B cell (primary cell): ENCODE measurements at regions not wholly inside any gene's neighbourhood (a gene's known extent, or its start where the extent isn't known, plus 50 kb on each side); places are given as distances from the start of the nearest gene placed in this dataset.

Experiments
- ATAC-seq: fragments of 200-7000 bp; cut with Tn5 transposase; one replicate; pipeline ENCODE4 v1.10.0; 2021; ENCODE audit warnings: low read depth, mild to moderate bottlenecking, moderate number of reproducible peaks, moderate library complexity
- CTCF ChIA-PET: fragments of 350-600 bp; sonication (Branson Sonifier 250); formaldehyde crosslinking; loops from one replicate; lab custom pipeline; 2021; ENCODE audit warnings: antibody characterized with exemption, inconsistent platforms; lab: Charles Lee
- POLR2A ChIA-PET: fragments of 350-600 bp; sonication (Branson Sonifier 250); formaldehyde crosslinking; loops from one replicate; lab custom pipeline; 2021; ENCODE audit warnings: antibody characterized with exemption; lab: Charles Lee
- DNase-seq: peaks from one replicate; pipeline ENCODE4 v3.0.0; 2013
- H2AFZ ChIP-seq: 2 replicates; pipeline ENCODE4 v1.6.1; 2012; ENCODE audit warnings: mild to moderate bottlenecking, low read depth, low read length; ENCODE audit not compliant: insufficient read depth, poor library complexity, severe bottlenecking
- H3K27ac ChIP-seq, 2 donors: 1 replicate in 1 of 2; 2 replicates in 1 of 2; pipeline ENCODE4 v1.5.1; 2012 to 2013; ENCODE audit warnings: low read length in 2 of 2, mild to moderate bottlenecking in 2 of 2, moderate library complexity in 1 of 2
- H3K27me3 ChIP-seq, 4 experiments: fragments of 200-600 bp in 1 of 4; sonication (generic) in 1 of 4; replicated peaks in 1 of 4; 1 replicate in 2 of 4; 2 replicates in 2 of 4; pipeline versions ENCODE4 v1.6.1 to v1.7.0; 2013 to 2016; ENCODE audit warnings: low read length in 3 of 4, mild to moderate bottlenecking in 2 of 4, mixed read lengths in 1 of 4, moderate library complexity in 1 of 4; ENCODE audit not compliant: insufficient read depth in 4 of 4, control insufficient read depth in 3 of 4; ENCODE audit errors: control extremely low read depth in 1 of 4
- H3K36me3 ChIP-seq, 2 experiments: replicated peaks in 1 of 2; 1 replicate in 1 of 2; 2 replicates in 1 of 2; pipeline versions ENCODE4 v1.6.1 to v1.7.1; 2013; ENCODE audit warnings: low read length in 1 of 2; ENCODE audit not compliant: insufficient read depth in 2 of 2, control insufficient read depth in 1 of 2; ENCODE audit errors: control extremely low read depth in 1 of 2, extremely low read depth in 1 of 2
- H3K4me1 ChIP-seq, 2 donors: fragments of 200-600 bp in 1 of 2; sonication (generic) in 1 of 2; 1 replicate in 1 of 2; 2 replicates in 1 of 2; pipeline versions ENCODE4 v1.5.1 to v1.6.1; 2013 to 2017; ENCODE audit warnings: low read length in 2 of 2; ENCODE audit not compliant: control insufficient read depth in 2 of 2, insufficient read depth in 2 of 2
- H3K4me2 ChIP-seq: replicated peaks from 2 replicates; pipeline ENCODE3; 2012; ENCODE audit warnings: mild to moderate bottlenecking, low read depth, low read length; ENCODE audit not compliant: poor library complexity, severe bottlenecking
- H3K4me3 ChIP-seq, 5 experiments: fragments of 200-600 bp in 1 of 5; sonication (generic) in 1 of 5; 1 replicate in 3 of 5; 2 replicates in 2 of 5; pipeline versions ENCODE4 v1.5.1 to v1.7.0; 2011 to 2016; ENCODE audit warnings: low read length in 4 of 5, mild to moderate bottlenecking in 4 of 5, low read depth in 2 of 5, control low read depth in 1 of 5, moderate library complexity in 1 of 5; ENCODE audit not compliant: insufficient read depth in 1 of 5; ENCODE audit errors: control extremely low read depth in 1 of 5, extremely low read depth in 1 of 5
- H3K79me2 ChIP-seq: fragments of 200-600 bp; sonication (generic); one replicate; pipeline ENCODE4 v1.6.0; 2016; ENCODE audit warnings: low read length; ENCODE audit not compliant: control insufficient read depth, insufficient read depth
- H3K9ac ChIP-seq: fragments of 200-600 bp; sonication (generic); 2 replicates; pipeline ENCODE4 v1.6.1; 2017; ENCODE audit warnings: mild to moderate bottlenecking, low read length, moderate library complexity
- H3K9me3 ChIP-seq, 3 donors: one replicate each; pipeline versions ENCODE4 v1.6.1 to v1.7.1; 2013; ENCODE audit warnings: low read length in 2 of 3; ENCODE audit not compliant: control insufficient read depth in 2 of 3, insufficient read depth in 1 of 3; ENCODE audit errors: control extremely low read depth in 1 of 3
- H4K20me1 ChIP-seq: 2 replicates; pipeline ENCODE4 v1.6.0; 2012; ENCODE audit warnings: mild to moderate bottlenecking, low read length; ENCODE audit not compliant: insufficient read depth, control insufficient read depth, poor library complexity, severe bottlenecking
- H3K27ac Mint-ChIP-seq: one replicate; pipeline ENCODE4 v1.8.0; 2021; ENCODE audit warnings: mixed read lengths
- H3K27me3 Mint-ChIP-seq: one replicate; pipeline ENCODE4 v1.8.0; 2021; ENCODE audit warnings: mixed read lengths
- H3K4me1 Mint-ChIP-seq: one replicate; pipeline ENCODE4 v1.8.0; 2021; ENCODE audit warnings: mixed read lengths
- H3K4me3 Mint-ChIP-seq: one replicate; pipeline ENCODE4 v1.8.0; 2021; ENCODE audit warnings: mixed read lengths
- H3K9me3 Mint-ChIP-seq: one replicate; pipeline ENCODE4 v1.8.0; 2022; ENCODE audit warnings: mixed read lengths; ENCODE audit not compliant: insufficient read depth
- CTCF ChIP-seq: fragments of 200-600 bp; IDR thresholded peaks from one replicate; pipeline ENCODE4 v1.8.0; 2022; ENCODE audit warnings: antibody characterized with exemption, mild to moderate bottlenecking
- EZH2 ChIP-seq: IDR thresholded peaks from 2 replicates; pipeline ENCODE4 v1.6.1; 2012; ENCODE audit warnings: borderline replicate concordance, low read depth, mild to moderate bottlenecking, moderate library complexity, low read length; ENCODE audit not compliant: insufficient read depth, poor library complexity, severe bottlenecking
- WGBS: methylation state at CpG from one replicate; pipeline ENCODE4 v1.1.5; 2013; ENCODE audit warnings: missing lambda C conversion rate; ENCODE audit not compliant: insufficient coverage; 5-methylcytosine and 5-hydroxymethylcytosine counted together
- intact Hi-C: fragments of 100-400 bp; cut with micrococcal nuclease; formaldehyde crosslinking; loops from one replicate; pipeline ENCODE4 v1.10.0; 2022

- H3K4me3 ChIP-seq: no peak overlapping the region
- Mint-ChIP-seq H3K4me1 (no peaks in the 10 kb centered on the region), H3K27me3 (no peaks in the 10 kb centered on the region), H3K9me3 (peaks cover 12% of the 10 kb centered on the region), H3K27ac (no peak overlapping the region), H3K4me3 (no peak overlapping the region)
- no peak overlapping the region for H3K4me2 ChIP-seq
- no peaks in the 10 kb centered on the region for H3K4me1 ChIP-seq
- peaks cover 0 to 1% (median 0%) of the 10 kb centered on the region in 3 donors for H3K9me3 ChIP-seq
- no peaks in the 10 kb centered on the region for H3K27me3 ChIP-seq
- intact Hi-C loops: no loop called here
- ChIA-PET CTCF (no interaction called here), POLR2A (no interaction called here)
- H3K79me2 ChIP-seq: no peaks in the 10 kb centered on the region
- no peaks in the 10 kb centered on the region for H3K36me3 ChIP-seq
- no peak overlapping the region for H3K9ac ChIP-seq
- H3K27ac ChIP-seq: no peak overlapping the region
- no peaks in the 10 kb centered on the region for H4K20me1 ChIP-seq
- TF ChIP-seq CTCF (no peak), EZH2 (no peak)
- no peak for DNase-seq
- ATAC-seq: no peak
- H2AFZ ChIP-seq: no peak overlapping the region
Measured at GRCh38 chr2:82652117-82652516, 1807.0 kb downstream of the SUCLG1 start.

GRCh38 chr2:82650038-82650437 lies 1809.0 kb downstream of the SUCLG1 start:
- Mint-ChIP-seq H3K9me3 (peaks cover 12% of the 10 kb centered on the region), H3K27ac (no peak overlapping the region), H3K4me3 (no peak overlapping the region), H3K27me3 (no peaks in the 10 kb centered on the region), H3K4me1 (no peaks in the 10 kb centered on the region)
- ATAC-seq (no peak), DNase-seq (no peak)
- H4K20me1 ChIP-seq: no peaks in the 10 kb centered on the region
- ChIA-PET POLR2A (no interaction called here), CTCF (no interaction called here)
- intact Hi-C loops: no loop called here
- no peak overlapping the region for H3K9ac ChIP-seq
- no peaks in the 10 kb centered on the region for H3K36me3 ChIP-seq
- H3K27me3 ChIP-seq: no peaks in the 10 kb centered on the region
- no CpG with 5 or more reads among the region's 2 CpGs for WGBS
- no peaks in the 10 kb centered on the region for H3K79me2 ChIP-seq
- no peak overlapping the region for H3K27ac ChIP-seq
- peaks cover 0 to 1% (median 0%) of the 10 kb centered on the region in 3 donors for H3K9me3 ChIP-seq
- H3K4me3 ChIP-seq: no peak overlapping the region
- TF ChIP-seq EZH2 (no peak), CTCF (no peak)
- H2AFZ ChIP-seq: no peak overlapping the region
- H3K4me2 ChIP-seq: no peak overlapping the region
- H3K4me1 ChIP-seq: no peaks in the 10 kb centered on the region
